H1 (cell line): ENCODE measurements at regions not wholly inside any gene's neighbourhood (a gene's known extent, or its start where the extent isn't known, plus 50 kb on each side); places are given as distances from the start of the nearest gene placed in this dataset.

Experiments used
- CTCF ChIA-PET: fragments of 300-600 bp; sonication (Branson Sonifier 250); formaldehyde crosslinking; loops from one replicate; lab custom pipeline; 2021; ENCODE audit not compliant: partially characterized antibody; lab: Charles Lee
- POLR2A ChIA-PET: fragments of 300-600 bp; sonication (Branson Sonifier 250); formaldehyde crosslinking; loops from one replicate; lab custom pipeline; 2021; ENCODE audit warnings: inconsistent platforms; ENCODE audit not compliant: partially characterized antibody; lab: Charles Lee
- DNase-seq, 2 experiments: peaks; one replicate each; pipeline versions ENCODE4 v3.0.0 to v3.0.0-alpha.2; 2010 to 2022; ENCODE audit warnings: low spot score in 2 of 2, low read depth in 1 of 2, mixed read lengths in 1 of 2
- FAIRE-seq: peaks from 2 replicates; lab custom pipeline; 2011; peaks lifted over from hg19 to GRCh38; lab: Jason Lieb, UNC
- H2AFZ ChIP-seq: 2 replicates; pipeline ENCODE4 v1.8.1; 2012; ENCODE audit warnings: low read length, inconsistent platforms
- H2AK5ac ChIP-seq: 2 replicates; pipeline ENCODE4 v1.6.1; 2013; ENCODE audit warnings: low read depth, low read length
- H2BK120ac ChIP-seq: replicated peaks from 2 replicates; pipeline ENCODE3; 2013; ENCODE audit warnings: low read depth, low read length, inconsistent platforms
- H2BK12ac ChIP-seq: 2 replicates; pipeline ENCODE4 v1.6.1; 2013; ENCODE audit warnings: low read depth, low read length
- H2BK15ac ChIP-seq: 2 replicates; pipeline ENCODE4 v1.6.1; 2013; ENCODE audit warnings: low read length
- H2BK20ac ChIP-seq: 2 replicates; pipeline ENCODE4 v1.6.1; 2013; ENCODE audit warnings: low read length
- H2BK5ac ChIP-seq: 2 replicates; pipeline ENCODE4 v1.6.1; 2013; ENCODE audit warnings: low read depth, low read length
- H3K14ac ChIP-seq: 2 replicates; pipeline ENCODE4 v1.6.1; 2013; ENCODE audit warnings: inconsistent platforms; ENCODE audit not compliant: insufficient read length
- H3K18ac ChIP-seq: 2 replicates; pipeline ENCODE4 v1.6.1; 2013; ENCODE audit warnings: low read length; ENCODE audit errors: extremely low read depth
- H3K23ac ChIP-seq: 2 replicates; pipeline ENCODE4 v1.6.1; 2013; ENCODE audit warnings: inconsistent platforms; ENCODE audit not compliant: insufficient read length
- H3K23me2 ChIP-seq: 2 replicates; pipeline ENCODE4 v1.6.1; 2013; ENCODE audit warnings: low read depth, low read length
- H3K27ac ChIP-seq: 2 replicates; pipeline ENCODE4 v1.6.1; 2011; ENCODE audit warnings: low read depth, low read length, inconsistent platforms
- H3K27me3 ChIP-seq, 4 experiments: replicated peaks in 1 of 4; 1 replicate in 1 of 4; 2 replicates in 3 of 4; pipeline versions ENCODE4 v1.6.1 to v1.8.1; 2011 to 2013; ENCODE audit warnings: low read length in 3 of 4, mild to moderate bottlenecking in 3 of 4, inconsistent platforms in 2 of 4, mixed read lengths in 2 of 4, moderate library complexity in 1 of 4; ENCODE audit not compliant: control insufficient read depth in 3 of 4, insufficient read depth in 3 of 4; ENCODE audit errors: extremely low read depth in 1 of 4
- H3K36me3 ChIP-seq, 4 experiments: 2 replicates each; pipeline versions ENCODE4 v1.6.1 to v1.8.1; 2011 to 2013; ENCODE audit warnings: mild to moderate bottlenecking in 4 of 4, low read length in 3 of 4, moderate library complexity in 2 of 4, control low read depth in 1 of 4, inconsistent platforms in 1 of 4; ENCODE audit not compliant: insufficient read depth in 4 of 4, control insufficient read depth in 2 of 4
- H3K4ac ChIP-seq: replicated peaks from 2 replicates; pipeline ENCODE3; 2013; ENCODE audit warnings: low read length, low read depth, mixed read lengths, inconsistent platforms; ENCODE audit not compliant: insufficient read length
- H3K4me1 ChIP-seq, 4 experiments: replicated peaks in 1 of 4; 1 replicate in 1 of 4; 2 replicates in 3 of 4; pipeline versions ENCODE4 v1.6.1 to v1.8.1; 2011 to 2013; ENCODE audit warnings: low read length in 3 of 4, inconsistent platforms in 2 of 4, mixed read lengths in 1 of 4; ENCODE audit not compliant: insufficient read depth in 4 of 4, control insufficient read depth in 3 of 4
- H3K4me2 ChIP-seq, 2 experiments: 2 replicates each; pipeline versions ENCODE4 v1.6.1 to v1.8.1; 2011 to 2013; ENCODE audit warnings: low read depth in 2 of 2, low read length in 2 of 2, control low read depth in 1 of 2, inconsistent platforms in 1 of 2, mild to moderate bottlenecking in 1 of 2; ENCODE audit not compliant: insufficient read depth in 1 of 2
- H3K4me3 ChIP-seq, 4 experiments: fragments of 200-600, 300-600 bp in 1 of 4; sonication (generic), shearing (Covaris generic), sonication (Bioruptor Twin) in 1 of 4; 2 replicates each; pipeline versions ENCODE4 v1.5.1 to v1.8.1; 2011 to 2016; ENCODE audit warnings: low read length in 4 of 4, low read depth in 3 of 4, control low read depth in 2 of 4, inconsistent platforms in 2 of 4, mild to moderate bottlenecking in 2 of 4, mixed read lengths in 1 of 4, moderate library complexity in 1 of 4; ENCODE audit not compliant: insufficient read depth in 2 of 4; ENCODE audit errors: extremely low read depth in 1 of 4
- H3K56ac ChIP-seq: replicated peaks from 2 replicates; pipeline ENCODE3; 2013; ENCODE audit warnings: low read depth, mild to moderate bottlenecking, mixed read lengths, low read length, inconsistent platforms; ENCODE audit not compliant: insufficient read length
- H3K79me1 ChIP-seq: 2 replicates; pipeline ENCODE4 v1.6.1; 2013; ENCODE audit warnings: low read depth, low read length, control low read depth
- H3K79me2 ChIP-seq, 2 experiments: 2 replicates each; pipeline versions ENCODE4 v1.6.1 to v1.8.1; 2012 to 2013; ENCODE audit warnings: low read length in 2 of 2, mild to moderate bottlenecking in 2 of 2, inconsistent platforms in 1 of 2; ENCODE audit not compliant: insufficient read depth in 2 of 2, control insufficient read depth in 1 of 2
- H3K9ac ChIP-seq, 4 experiments: replicated peaks in 1 of 4; 1 replicate in 1 of 4; 2 replicates in 3 of 4; pipeline versions ENCODE4 v1.6.1 to v1.8.1; 2011 to 2013; ENCODE audit warnings: low read depth in 3 of 4, low read length in 3 of 4, control low read depth in 2 of 4, mild to moderate bottlenecking in 2 of 4, moderate library complexity in 2 of 4, inconsistent platforms in 1 of 4; ENCODE audit errors: extremely low read depth in 1 of 4
- H3K9me3 ChIP-seq, 2 experiments: 2 replicates each; pipeline versions ENCODE4 v1.6.1 to v1.8.1; 2012 to 2013; ENCODE audit warnings: mild to moderate bottlenecking in 2 of 2, moderate library complexity in 2 of 2, control low read depth in 1 of 2, inconsistent platforms in 1 of 2, low read depth in 1 of 2, low read length in 1 of 2, mixed read lengths in 1 of 2; ENCODE audit not compliant: insufficient read depth in 2 of 2
- H4K20me1 ChIP-seq, 2 experiments: replicated peaks in 1 of 2; 2 replicates each; pipeline versions ENCODE3 to v1.8.1; 2011 to 2013; ENCODE audit warnings: inconsistent platforms in 2 of 2, low read length in 2 of 2, mild to moderate bottlenecking in 1 of 2; ENCODE audit not compliant: insufficient read depth in 2 of 2, control insufficient read depth in 1 of 2
- H4K5ac ChIP-seq: 2 replicates; pipeline ENCODE4 v1.6.1; 2013; ENCODE audit warnings: low read length, low read depth, mixed read lengths, inconsistent platforms; ENCODE audit not compliant: insufficient read length
- H4K8ac ChIP-seq: 2 replicates; pipeline ENCODE4 v1.8.0; 2013; ENCODE audit warnings: mild to moderate bottlenecking, moderate library complexity, low read length, inconsistent platforms; ENCODE audit not compliant: insufficient read depth; ENCODE audit errors: extremely low read depth
- H4K91ac ChIP-seq: replicated peaks from 2 replicates; pipeline ENCODE3; 2013; ENCODE audit warnings: low read length, mixed read lengths, inconsistent platforms; ENCODE audit not compliant: insufficient read length
- BCL11A ChIP-seq, 2 experiments: IDR thresholded peaks; one replicate each; pipeline ENCODE4 v1.6.1; 2011; ENCODE audit warnings: low read depth in 2 of 2, low read length in 2 of 2, mild to moderate bottlenecking in 2 of 2
- CEBPB ChIP-seq: IDR thresholded peaks from 2 replicates; pipeline ENCODE4 v1.6.1; 2012; ENCODE audit warnings: low read depth, low read length
- SP2 ChIP-seq: IDR thresholded peaks from 2 replicates; pipeline ENCODE4 v1.6.1; 2012; ENCODE audit warnings: mild to moderate bottlenecking, low read length, inconsistent platforms
- YY1 ChIP-seq: IDR thresholded peaks from 2 replicates; pipeline ENCODE4 v1.6.1; 2011; ENCODE audit warnings: low read depth, mild to moderate bottlenecking, low read length
- WGBS, 2 experiments: shearing (Covaris generic) in 1 of 2; methylation state at CpG; one replicate each; pipeline versions ENCODE4 v1.1.6 to v1.1.7; 2013 to 2015; ENCODE audit warnings: low lambda C conversion rate in 2 of 2, mixed read lengths in 2 of 2, inconsistent platforms in 1 of 2, low coverage in 1 of 2, missing lambda C conversion rate in 1 of 2; ENCODE audit not compliant: insufficient replicate concordance in 2 of 2, insufficient coverage in 1 of 2, insufficient read length in 1 of 2; ENCODE audit errors: extremely low coverage in 1 of 2, missing lambda C conversion rate in 1 of 2; 5-methylcytosine and 5-hydroxymethylcytosine counted together

DNA sequence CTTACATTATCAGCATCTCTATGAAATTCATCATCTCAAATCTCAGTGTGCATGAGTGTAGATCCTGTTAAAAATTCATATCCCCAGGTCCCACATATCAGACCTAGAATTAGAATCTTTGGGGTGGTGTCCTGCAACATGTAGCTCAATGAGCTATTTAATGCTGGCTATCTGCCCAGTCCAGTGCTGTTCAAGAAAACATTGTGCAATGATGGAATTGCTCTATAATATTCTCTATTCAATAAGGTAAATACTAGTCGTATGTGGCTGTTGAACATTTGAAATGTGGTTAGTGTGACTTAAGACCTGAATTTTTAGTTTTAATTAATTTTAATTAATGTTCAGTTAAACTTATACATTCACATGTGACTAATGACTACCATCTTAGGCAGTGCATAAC is 127.4 kb downstream of the NOL4 start:
- Histone ChIP-seq H3K4me2 (no peak overlapping the region), H2BK120ac (no peak overlapping the region), H3K79me1 (no peaks in the 10 kb centered on the region), H3K27me3 (no peaks in the 10 kb centered on the region), H3K18ac (no peak overlapping the region), H3K14ac (no peak overlapping the region), H2BK15ac (no peak overlapping the region), H4K8ac (no peak overlapping the region), H4K91ac (no peak overlapping the region), H2AK5ac (no peak overlapping the region), H2BK5ac (no peak overlapping the region), H3K56ac (no peak overlapping the region), H3K79me2 (no peaks in the 10 kb centered on the region), H3K27ac (no peak overlapping the region), H3K9ac (no peak overlapping the region), H3K4me3 (no peak overlapping the region), H2AFZ (no peak overlapping the region), H3K4me1 (no peaks in the 10 kb centered on the region), H3K36me3 (no peaks in the 10 kb centered on the region), H3K23ac (no peak overlapping the region), H2BK20ac (no peak overlapping the region), H2BK12ac (no peak overlapping the region), H4K20me1 (no peaks in the 10 kb centered on the region), H3K23me2 (no peaks in the 10 kb centered on the region), H3K4ac (no peak overlapping the region), H3K9me3 (no peaks in the 10 kb centered on the region), H4K5ac (no peak overlapping the region)
- 88% methylated on average over 1 of the region's 1 CpG; no CpG with 5 or more reads in 1 of the 2 experiments for WGBS, 2 experiments
- ChIA-PET CTCF (interaction anchor here (1.4 kb wide), 1 partner anchor 258 kb away, joined by 3 read pairs; no protein-coding TSS in a partner anchor), POLR2A (no interaction called here)
- no peak for FAIRE-seq
- DNase-seq: no peak
- TF ChIP-seq CEBPB (no peak), BCL11A (IDR thresholded peaks at IDR 0.05; ENCODE audit: low read depth in 2 of 2, low read length in 2 of 2) (no peak), SP2 (no peak), YY1 (no peak)
